HG02678 (cell line): ENCODE measurements at regions not wholly inside any gene's neighbourhood (a gene's known extent, or its start where the extent isn't known, plus 50 kb on each side); places are given as distances from the start of the nearest gene placed in this dataset.
"Not testable (repeated sequence)": the region's sequence is repeated elsewhere in the genome, so short reads cannot be mapped to it uniquely, and the experiment has no call there.

Experiments
- ATAC-seq: cut with Tn5 transposase; IDR thresholded peaks from one replicate; pipeline ENCODE4 v1.9.1; 2021; ENCODE audit warnings: mild to moderate bottlenecking, moderate library complexity; ENCODE audit not compliant: unreplicated experiment

DNA sequence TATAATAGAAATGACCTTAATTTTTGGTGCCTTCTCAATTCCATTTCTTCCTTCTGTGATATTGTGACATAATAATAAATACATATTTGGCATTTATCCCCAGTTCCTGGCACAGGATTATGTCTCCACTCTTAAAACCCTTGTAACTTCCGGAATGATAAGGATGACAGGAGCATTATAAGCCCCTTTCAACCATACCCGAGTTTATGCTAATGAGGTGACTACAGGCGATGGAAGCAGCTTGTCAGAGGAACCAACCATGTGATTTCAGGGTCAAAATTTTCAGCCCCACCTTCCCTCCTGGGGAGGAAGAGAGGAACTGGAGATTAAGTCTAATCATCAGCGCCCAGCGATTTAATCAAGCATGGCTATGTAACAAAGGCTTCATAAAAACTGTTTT is 528.5 kb upstream of the CRIM1 start:
- ATAC-seq = no peak

DNA sequence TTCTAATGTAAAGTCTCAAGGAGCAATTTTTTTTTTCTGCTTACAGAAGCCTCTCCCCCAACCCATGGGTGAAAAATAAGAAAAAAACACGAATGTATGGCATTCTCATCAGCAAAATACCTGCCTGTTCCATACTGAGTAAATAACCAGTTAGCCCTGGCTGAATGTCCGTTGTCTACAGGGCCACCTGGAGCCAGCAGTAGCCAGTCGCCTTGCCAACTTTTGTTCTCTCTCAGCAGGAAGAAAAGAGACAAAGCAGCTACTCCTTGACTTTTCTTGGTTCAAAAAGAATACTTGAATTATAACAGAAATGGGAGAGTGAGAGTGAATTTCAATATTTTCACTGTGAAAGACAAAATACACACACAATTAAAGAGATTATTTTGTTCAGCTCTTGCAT is 532.9 kb upstream of the CRIM1 start:
- no peak for ATAC-seq

GRCh38 chr2:35821675-35822074 is 533.9 kb upstream of the CRIM1 start:
- no peak for ATAC-seq

- no peak for ATAC-seq
Observed at GRCh38 chr2:35820391-35820790, 535.2 kb upstream of the CRIM1 start.

GRCh38 chr2:35819033-35819432 is 536.5 kb upstream of the CRIM1 start:
- no peak for ATAC-seq

- not testable (repeated sequence) for ATAC-seq
Observed at GRCh38 chr2:35818359-35818758, 537.2 kb upstream of the CRIM1 start.

GRCh38 chr2:35814597-35814996 is 541.0 kb upstream of the CRIM1 start:
- ATAC-seq = not testable (repeated sequence)

DNA sequence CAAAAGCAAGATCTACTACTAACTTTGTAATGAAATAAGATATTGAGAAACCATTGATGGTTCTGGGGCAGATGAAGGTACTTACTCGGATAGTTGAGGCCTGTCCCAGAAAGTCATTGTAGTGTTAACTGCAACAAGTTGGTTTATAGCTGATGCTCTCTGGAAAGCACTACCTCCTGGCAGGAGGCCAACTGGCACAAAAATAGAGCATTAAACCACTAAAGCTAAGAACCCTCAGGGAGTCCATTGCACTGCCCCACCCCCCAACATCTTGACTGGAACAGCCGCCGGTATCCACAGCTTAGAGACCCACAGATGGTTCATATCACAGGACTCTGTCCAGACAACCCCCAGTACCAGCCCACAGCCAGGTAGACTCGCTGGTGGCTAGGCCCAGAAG is 552.5 kb upstream of the CRIM1 start:
- ATAC-seq = no peak

GRCh38 chr2:35794796-35795450 is 560.7 kb upstream of the CRIM1 start:
- ATAC-seq = no peak

GRCh38 chr2:35790292-35790691 is 565.3 kb upstream of the CRIM1 start:
- no peak for ATAC-seq

GRCh38 chr2:35788543-35788942 is 567.0 kb upstream of the CRIM1 start:
- no peak for ATAC-seq

- ATAC-seq = no peak
Observed at GRCh38 chr2:35787302-35788031, 568.1 kb upstream of the CRIM1 start.

DNA sequence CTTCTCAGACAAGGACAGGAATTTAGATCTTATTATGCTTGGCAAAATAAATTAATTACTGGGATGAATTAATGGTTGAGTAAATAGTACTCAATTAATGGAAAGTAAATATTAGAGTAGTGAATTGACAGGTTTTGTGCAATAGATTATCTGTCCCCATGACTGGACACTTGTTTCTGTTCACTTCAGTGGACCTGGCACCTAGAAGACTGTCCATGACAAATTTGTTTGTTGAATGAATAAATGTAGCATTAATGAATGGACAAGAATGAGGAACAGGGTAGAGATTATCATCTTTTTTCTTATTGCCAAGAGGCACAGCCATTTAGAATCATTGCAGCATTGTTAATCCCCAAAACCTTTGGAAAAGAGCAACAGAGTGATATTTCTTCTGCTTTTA is 570.0 kb upstream of the CRIM1 start:
- ATAC-seq = no peak

- ATAC-seq = no peak
Observed at GRCh38 chr2:35784777-35785176, 570.8 kb upstream of the CRIM1 start.

- no peak for ATAC-seq
Observed at GRCh38 chr2:35783723-35784122, 571.9 kb upstream of the CRIM1 start.

DNA sequence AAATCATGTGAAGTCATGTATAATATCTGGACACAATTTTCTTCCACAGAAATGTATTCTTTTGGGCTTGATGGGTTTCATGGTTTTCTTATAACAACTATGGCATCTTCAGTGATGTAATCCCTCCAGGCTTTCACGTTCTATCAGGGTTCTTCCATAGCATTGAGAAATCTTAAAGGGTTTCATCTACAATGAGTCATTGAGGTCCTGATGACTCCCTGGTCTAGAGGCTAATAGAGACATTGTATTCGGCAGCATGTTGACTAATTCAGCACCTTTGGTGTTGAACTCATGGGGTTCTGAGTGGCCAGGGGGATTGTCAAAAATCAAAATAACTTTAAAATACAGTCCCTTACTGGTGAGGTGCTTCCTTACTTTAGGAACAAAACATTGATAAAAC is 614.0 kb upstream of the CRIM1 start:
- ATAC-seq = no peak

DNA sequence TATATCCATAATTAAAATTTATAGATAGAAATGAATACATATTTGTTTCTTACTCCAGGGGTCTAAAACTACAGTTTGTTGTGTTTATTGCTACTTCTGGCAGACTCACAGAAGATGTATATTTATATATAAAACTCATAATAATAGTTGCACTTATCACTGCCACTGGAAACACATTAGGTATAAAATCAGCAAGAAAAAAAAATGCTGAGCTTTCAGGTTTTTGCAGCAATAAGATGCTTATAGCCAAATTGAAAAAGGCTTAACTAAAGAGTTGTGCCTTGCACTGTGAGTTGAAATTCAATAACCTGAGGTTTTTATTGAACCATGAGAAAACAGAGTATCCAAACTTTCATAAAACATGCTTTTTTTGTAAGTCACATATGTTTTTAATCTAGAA is 623.9 kb upstream of the CRIM1 start:
- no peak for ATAC-seq

DNA sequence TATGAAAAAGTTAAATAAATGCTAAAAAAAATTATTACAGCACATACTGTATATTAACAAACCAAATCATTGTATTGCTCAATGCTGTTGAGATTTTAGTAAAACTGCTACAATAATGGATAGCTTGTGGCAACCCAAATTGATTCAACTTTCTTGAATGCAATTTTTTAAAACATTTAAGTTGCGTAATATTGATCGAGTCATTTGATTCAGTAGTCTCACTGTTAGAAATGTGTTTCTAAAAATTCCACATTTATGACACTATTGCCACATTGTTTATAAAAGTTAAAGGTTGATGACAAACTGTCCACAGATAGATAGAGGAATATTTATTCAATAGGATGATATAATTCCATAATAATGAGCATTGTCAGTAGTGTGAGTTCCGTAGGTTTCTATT is 640.7 kb upstream of the CRIM1 start:
- no peak for ATAC-seq

- ATAC-seq = no peak
Observed at GRCh38 chr2:35708411-35708923, 647.1 kb upstream of the CRIM1 start.

- ATAC-seq = no peak
Observed at GRCh38 chr2:35688309-35688708, 667.3 kb upstream of the CRIM1 start.

GRCh38 chr2:35651688-35652323 is 703.8 kb upstream of the CRIM1 start:
- ATAC-seq = no peak

GRCh38 chr2:35614640-35615039 is 740.9 kb upstream of the CRIM1 start:
- ATAC-seq = no peak
